K562 (cell line): ENCODE measurements at regions not wholly inside any gene's neighbourhood (a gene's known extent, or its start where the extent isn't known, plus 50 kb on each side); places are given as distances from the start of the nearest gene placed in this dataset.

ENCODE experiments used
- ATAC-seq: fragments of 200-7000 bp; cut with Tn5 transposase; 3 replicates; pipeline ENCODE4 v1.9.1; 2020; ENCODE audit warnings: moderate library complexity
- BruUV-seq: library from RNA; stranded (reverse); fragments of 400-500 nt; replicated peaks from 2 replicates; lab custom pipeline; 2021; lab: Mats Ljungman, UMichigan
- CTCF ChIA-PET: fragments of 300-600 bp; formaldehyde crosslinking; extraction: SDS; loops from one replicate; lab custom pipeline; 2021; ENCODE audit warnings: low intra/inter-chr PET ratio; lab: Yijun Ruan, JAX
- POLR2A ChIA-PET: fragments of 300-600, 350-650 bp; sonication (Branson Sonifier 250); formaldehyde crosslinking; extraction: SDS; loops from one replicate; lab custom pipeline; 2021; ENCODE audit warnings: antibody characterized with exemption, inconsistent platforms; lab: Yijun Ruan, JAX
- DNase-seq, 4 experiments: peaks; one replicate each; pipeline versions ENCODE4 v3.0.0 to v3.0.0-alpha.2; 2011 to 2018; ENCODE audit warnings: low spot score in 3 of 4, mixed read lengths in 3 of 4; ENCODE audit errors: extremely low read depth in 1 of 4
- FAIRE-seq: peaks from 2 replicates; lab custom pipeline; 2011; peaks lifted over from hg19 to GRCh38; lab: Jason Lieb, UNC
- H2AFZ ChIP-seq: 2 replicates; pipeline ENCODE4 v1.6.0; 2011; ENCODE audit warnings: low read depth, low read length, control low read depth, inconsistent platforms
- H3K27ac ChIP-seq: fragments of 200-600 bp; 3 replicates; pipeline ENCODE4 v1.8.0; 2011; ENCODE audit warnings: low read depth, mild to moderate bottlenecking, control low read depth, inconsistent platforms, low read length, moderate library complexity, mixed read lengths; ENCODE audit errors: extremely low read depth
- H3K27me3 ChIP-seq, 2 experiments: fragments of 300-600 bp in 1 of 2; 2 replicates in 1 of 2; 3 replicates in 1 of 2; pipeline versions ENCODE4 v1.6.0 to v1.8.0; 2011; ENCODE audit warnings: inconsistent platforms in 2 of 2, low read length in 2 of 2, mild to moderate bottlenecking in 1 of 2, mixed read lengths in 1 of 2, moderate library complexity in 1 of 2; ENCODE audit not compliant: control insufficient read depth in 2 of 2, insufficient read depth in 2 of 2
- H3K36me3 ChIP-seq: fragments of 300-600 bp; 3 replicates; pipeline ENCODE4 v1.8.0; 2011; ENCODE audit warnings: mild to moderate bottlenecking, low read length, inconsistent platforms; ENCODE audit not compliant: control insufficient read depth, insufficient read depth
- H3K4me1 ChIP-seq, 2 experiments: fragments of 200-600 bp in 1 of 2; replicated peaks in 1 of 2; 2 replicates in 1 of 2; 3 replicates in 1 of 2; pipeline versions ENCODE4 v1.5.1 to v1.8.0; 2011; ENCODE audit warnings: inconsistent platforms in 2 of 2, low read length in 2 of 2, mild to moderate bottlenecking in 1 of 2, mixed read lengths in 1 of 2, moderate library complexity in 1 of 2; ENCODE audit not compliant: control insufficient read depth in 2 of 2, insufficient read depth in 2 of 2
- H3K4me2 ChIP-seq: 2 replicates; pipeline ENCODE4 v1.6.1; 2011; ENCODE audit warnings: low read length, control low read depth, inconsistent platforms, mixed read lengths; ENCODE audit not compliant: insufficient read depth
- H3K4me3 ChIP-seq: fragments of 200-600 bp; sonication (generic), shearing (Covaris generic); 2 replicates; pipeline ENCODE4 v1.5.1; 2016; ENCODE audit warnings: control low read depth, inconsistent platforms
- H3K79me2 ChIP-seq: fragments of 200-600 bp; 3 replicates; pipeline ENCODE4 v1.8.0; 2011; ENCODE audit warnings: low read length, inconsistent platforms; ENCODE audit not compliant: control insufficient read depth, insufficient read depth
- H3K9ac ChIP-seq, 2 experiments: 2 replicates each; pipeline versions ENCODE4 v1.6.0 to v1.6.1; 2011; ENCODE audit warnings: low read depth in 2 of 2, low read length in 2 of 2, control low read depth in 1 of 2, inconsistent platforms in 1 of 2, mild to moderate bottlenecking in 1 of 2, mixed read lengths in 1 of 2; ENCODE audit not compliant: insufficient read depth in 1 of 2
- H3K9me1 ChIP-seq: one replicate; pipeline ENCODE4 v1.6.0; 2011; ENCODE audit warnings: inconsistent platforms, mild to moderate bottlenecking, low read length, moderate library complexity; ENCODE audit not compliant: control insufficient read depth, insufficient read depth
- H3K9me3 ChIP-seq: replicated peaks from 2 replicates; pipeline ENCODE4 v1.5.1; 2011; ENCODE audit warnings: low read depth, low read length, inconsistent platforms; ENCODE audit not compliant: control insufficient read depth, insufficient read depth
- H4K20me1 ChIP-seq: replicated peaks from 2 replicates; pipeline ENCODE4 v1.6.1; 2011; ENCODE audit warnings: low read length, inconsistent platforms, mixed read lengths; ENCODE audit not compliant: control insufficient read depth, insufficient read depth
- BRCA1 ChIP-seq, 2 experiments: fragments of 450-650 bp in 1 of 2; sonication (generic) in 1 of 2; formaldehyde crosslinking in 1 of 2; IDR thresholded peaks; 2 replicates each; pipeline versions ENCODE4 v1.5.0 to v1.6.1; 2017 to 2020; ENCODE audit warnings: mild to moderate bottlenecking in 1 of 2, missing genetic modification reagents in 1 of 2
- FIP1L1 ChIP-seq: fragments of 200-400 bp; formaldehyde crosslinking; IDR thresholded peaks from 2 replicates; pipeline ENCODE4 v1.6.1; 2018; ENCODE audit warnings: mild to moderate bottlenecking, low read depth, low read length; ENCODE audit not compliant: poor library complexity, severe bottlenecking
- MTF1 ChIP-seq: fragments of 250-450 bp; sonication (Bioruptor Pico); IDR thresholded peaks from 2 replicates; pipeline ENCODE4 v1.9.0; 2021; ENCODE audit warnings: moderate library complexity, mild to moderate bottlenecking, inconsistent platforms, borderline replicate concordance
- ZNF217 ChIP-seq: sonication (generic); formaldehyde crosslinking; IDR thresholded peaks from 2 replicates; pipeline ENCODE4 v1.8.0; 2022; ENCODE audit warnings: mild to moderate bottlenecking, missing genetic modification reagents
- WGBS: fragments of 100-300 bp; shearing (Covaris generic); methylation state at CpG from one replicate; pipeline ENCODE4 v1.1.6; 2016; ENCODE audit warnings: low coverage, mixed read lengths; ENCODE audit not compliant: insufficient coverage; ENCODE audit errors: missing lambda C conversion rate; 5-methylcytosine and 5-hydroxymethylcytosine counted together
- in situ Hi-C: fragments of 300-500 bp; cut with MboI; formaldehyde crosslinking; loops from 4 replicates; pipeline ENCODE4 v1.15.0; 2018; ENCODE audit warnings: inconsistent platforms, mixed read lengths
- intact Hi-C: fragments of 100-400 bp; cut with micrococcal nuclease; formaldehyde crosslinking; loops from 2 replicates; pipeline ENCODE4 v1.14.2; 2022
- TF ChIP-seq, protein P1 (sequence below), 3 experiments: fragments of 200-800 bp in 1 of 3; fragments of 250-450 bp in 1 of 3; fragments of 450-650 bp in 1 of 3; sonication (Bioruptor Pico) in 1 of 3; sonication (Bioruptor generic) in 1 of 3; formaldehyde crosslinking in 1 of 3; IDR thresholded peaks; 2 replicates each; pipeline versions ENCODE4 v1.6.1 to v1.8.0; 2016 to 2022; ENCODE audit warnings: mild to moderate bottlenecking in 2 of 3, missing genetic modification characterization in 2 of 3, missing compliant biosample characterization in 1 of 3, moderate library complexity in 1 of 3

DNA sequence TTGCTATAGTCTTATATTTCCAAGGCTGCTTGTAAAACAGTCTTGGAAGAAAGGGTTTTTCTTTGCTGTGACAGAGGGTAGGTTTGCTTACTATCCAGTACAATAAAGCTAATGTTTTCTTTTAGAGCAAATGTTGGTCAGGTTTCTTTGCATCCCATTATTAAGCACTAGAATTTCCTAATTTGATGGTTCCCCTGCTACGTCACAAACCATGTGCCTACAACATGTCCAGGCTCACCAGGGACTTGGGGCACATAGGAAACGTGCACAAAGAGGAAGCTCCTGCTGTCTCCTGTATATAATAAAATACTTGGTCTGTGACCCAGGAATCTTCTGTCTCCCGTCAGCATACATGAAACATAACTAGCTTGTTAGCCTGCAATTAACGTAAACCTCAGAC, 486.3 kb upstream of the LRFN5 start:
- ChIA-PET POLR2A (interaction anchor here (0.5 kb wide), 1 partner anchor 45 kb away, joined by 3 read pairs; no protein-coding TSS in a partner anchor), CTCF (no interaction called here)
- no TSS peak for BruUV-seq
- FAIRE-seq (no peak), DNase-seq (no peak), ATAC-seq (no peak)
- no peaks in the 10 kb centered on the region for H3K9me3 ChIP-seq
- H3K9me1 ChIP-seq, result no peaks in the 10 kb centered on the region
- no peak overlapping the region for H2AFZ ChIP-seq
- in situ Hi-C loops, result no loop called here
- 0% methylated on average over 2 of the region's 4 CpGs for WGBS
- H3K27me3 ChIP-seq, result no peaks in the 10 kb centered on the region
- no peaks in the 10 kb centered on the region for H3K4me1 ChIP-seq
- intact Hi-C loops, result no loop called here
- H3K79me2 ChIP-seq, result no peaks in the 10 kb centered on the region
- H3K36me3 ChIP-seq, result no peaks in the 10 kb centered on the region
- H3K9ac ChIP-seq, result no peak overlapping the region
- TF ChIP-seq FIP1L1 (no peak), ZNF217 (CRISPR knock-in tag) (no peak), BRCA1 (IDR thresholded peaks at IDR 0.05) (no peak), BRCA1 (CRISPR knock-in tag; IDR thresholded peaks at IDR 0.05) (no peak), MTF1 (CRISPR knock-in tag) (no peak)
- TF ChIP-seq, protein P1, sequence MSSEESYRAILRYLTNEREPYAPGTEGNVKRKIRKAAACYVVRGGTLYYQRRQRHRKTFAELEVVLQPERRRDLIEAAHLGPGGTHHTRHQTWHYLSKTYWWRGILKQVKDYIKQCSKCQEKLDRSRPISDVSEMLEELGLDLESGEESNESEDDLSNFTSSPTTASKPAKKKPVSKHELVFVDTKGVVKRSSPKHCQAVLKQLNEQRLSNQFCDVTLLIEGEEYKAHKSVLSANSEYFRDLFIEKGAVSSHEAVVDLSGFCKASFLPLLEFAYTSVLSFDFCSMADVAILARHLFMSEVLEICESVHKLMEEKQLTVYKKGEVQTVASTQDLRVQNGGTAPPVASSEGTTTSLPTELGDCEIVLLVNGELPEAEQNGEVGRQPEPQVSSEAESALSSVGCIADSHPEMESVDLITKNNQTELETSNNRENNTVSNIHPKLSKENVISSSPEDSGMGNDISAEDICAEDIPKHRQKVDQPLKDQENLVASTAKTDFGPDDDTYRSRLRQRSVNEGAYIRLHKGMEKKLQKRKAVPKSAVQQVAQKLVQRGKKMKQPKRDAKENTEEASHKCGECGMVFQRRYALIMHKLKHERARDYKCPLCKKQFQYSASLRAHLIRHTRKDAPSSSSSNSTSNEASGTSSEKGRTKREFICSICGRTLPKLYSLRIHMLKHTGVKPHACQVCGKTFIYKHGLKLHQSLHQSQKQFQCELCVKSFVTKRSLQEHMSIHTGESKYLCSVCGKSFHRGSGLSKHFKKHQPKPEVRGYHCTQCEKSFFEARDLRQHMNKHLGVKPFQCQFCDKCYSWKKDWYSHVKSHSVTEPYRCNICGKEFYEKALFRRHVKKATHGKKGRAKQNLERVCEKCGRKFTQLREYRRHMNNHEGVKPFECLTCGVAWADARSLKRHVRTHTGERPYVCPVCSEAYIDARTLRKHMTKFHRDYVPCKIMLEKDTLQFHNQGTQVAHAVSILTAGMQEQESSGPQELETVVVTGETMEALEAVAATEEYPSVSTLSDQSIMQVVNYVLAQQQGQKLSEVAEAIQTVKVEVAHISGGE (CRISPR knock-in tag; IDR thresholded peaks at IDR 0.05), result no peak
- H3K4me2 ChIP-seq, result no peak overlapping the region
- no peaks in the 10 kb centered on the region for H4K20me1 ChIP-seq
- no peak overlapping the region for H3K4me3 ChIP-seq
- H3K27ac ChIP-seq, result no peak overlapping the region
